GM23338 (cell line): ENCODE measurements at regions not wholly inside any gene's neighbourhood (a gene's known extent, or its start where the extent isn't known, plus 50 kb on each side); places are given as distances from the start of the nearest gene placed in this dataset.

Experiments
- ATAC-seq: fragments of 200-7000 bp; cut with Tn5 transposase; 3 replicates; pipeline ENCODE4 v1.9.1; 2020
- DNase-seq: peaks from one replicate; pipeline ENCODE4 v3.0.0-alpha.2; 2015; ENCODE audit warnings: low spot score
- H2AFZ ChIP-seq: fragments of 200-600 bp; sonication (generic); 2 replicates; pipeline ENCODE4 v1.8.0; 2016; ENCODE audit warnings: antibody characterized with exemption, mild to moderate bottlenecking, moderate library complexity
- H3F3A ChIP-seq: fragments of 200-600 bp; sonication (generic); replicated peaks from 2 replicates; pipeline ENCODE4 v1.8.0; 2017; ENCODE audit warnings: antibody characterized with exemption, mixed run types, low read depth
- H3K27ac ChIP-seq: fragments of 200-600 bp; sonication (generic); 2 replicates; pipeline ENCODE4 v1.6.1; 2016; ENCODE audit warnings: low read depth
- H3K27me3 ChIP-seq: fragments of 200-600 bp; sonication (generic); 2 replicates; pipeline ENCODE4 v1.8.0; 2016; ENCODE audit warnings: mild to moderate bottlenecking, mixed run types, moderate library complexity; ENCODE audit not compliant: insufficient read depth
- H3K36me3 ChIP-seq: fragments of 200-600 bp; sonication (generic); 2 replicates; pipeline ENCODE4 v1.8.0; 2016; ENCODE audit warnings: mild to moderate bottlenecking; ENCODE audit not compliant: insufficient read depth
- H3K4me1 ChIP-seq: fragments of 200-600 bp; sonication (generic); 2 replicates; pipeline ENCODE4 v1.8.0; 2016; ENCODE audit warnings: mild to moderate bottlenecking, moderate library complexity; ENCODE audit not compliant: insufficient read depth
- H3K4me2 ChIP-seq: fragments of 200-600 bp; sonication (generic); 2 replicates; pipeline ENCODE4 v1.7.1; 2017; ENCODE audit warnings: mixed run types
- H3K4me3 ChIP-seq: fragments of 200-600 bp; sonication (generic); 2 replicates; pipeline ENCODE4 v1.6.1; 2016; ENCODE audit warnings: mixed run types
- H3K79me2 ChIP-seq: fragments of 200-600 bp; sonication (generic); replicated peaks from 2 replicates; pipeline ENCODE4 v1.8.0; 2017; ENCODE audit warnings: mild to moderate bottlenecking; ENCODE audit not compliant: insufficient read depth
- H3K9me2 ChIP-seq: fragments of 200-600 bp; sonication (generic); 2 replicates; pipeline ENCODE4 v1.8.0; 2017; ENCODE audit not compliant: insufficient read depth
- H4K20me1 ChIP-seq: fragments of 200-600 bp; sonication (generic); replicated peaks from 2 replicates; pipeline ENCODE4 v1.8.0; 2017; ENCODE audit warnings: mild to moderate bottlenecking; ENCODE audit not compliant: insufficient read depth
- H3K27ac Mint-ChIP-seq: 2 replicates; pipeline ENCODE4 v1.8.0; 2020; ENCODE audit warnings: inconsistent platforms, mild to moderate bottlenecking, moderate library complexity, mixed read lengths
- H3K27me3 Mint-ChIP-seq: 3 replicates; pipeline ENCODE4 v1.8.0; 2022; ENCODE audit warnings: low read depth, mild to moderate bottlenecking, moderate library complexity, mixed read lengths, inconsistent platforms; ENCODE audit not compliant: insufficient read depth, poor library complexity
- H3K36me3 Mint-ChIP-seq: 3 replicates; pipeline ENCODE4 v1.8.0; 2021; ENCODE audit warnings: low read depth, mild to moderate bottlenecking, inconsistent platforms, moderate library complexity, mixed read lengths
- H3K4me1 Mint-ChIP-seq: 3 replicates; pipeline ENCODE4 v1.8.0; 2020; ENCODE audit warnings: mild to moderate bottlenecking, inconsistent platforms, mixed read lengths
- H3K4me3 Mint-ChIP-seq: 3 replicates; pipeline ENCODE4 v1.8.0; 2021; ENCODE audit warnings: moderate library complexity, mild to moderate bottlenecking, inconsistent platforms, mixed read lengths
- H3K9me3 Mint-ChIP-seq: 3 replicates; pipeline ENCODE4 v1.8.0; 2020; ENCODE audit warnings: moderate library complexity, mild to moderate bottlenecking, inconsistent platforms, mixed read lengths
- CREB1 ChIP-seq: fragments of 250-450 bp; sonication (Bioruptor Pico); IDR thresholded peaks from 2 replicates; pipeline ENCODE4 v1.5.0; 2020; ENCODE audit warnings: low read depth, mild to moderate bottlenecking, moderate library complexity
- EZH2 ChIP-seq: fragments of 200-600 bp; sonication (generic); IDR thresholded peaks from one replicate; pipeline ENCODE4 v1.8.0; 2017; ENCODE audit warnings: antibody characterized with exemption, mild to moderate bottlenecking, low read depth; ENCODE audit not compliant: unreplicated experiment
- EZH2phosphoT487 ChIP-seq: fragments of 200-600 bp; sonication (generic); IDR thresholded peaks from one replicate; pipeline ENCODE4 v1.8.1; 2018; ENCODE audit warnings: antibody characterized with exemption; ENCODE audit not compliant: unreplicated experiment
- JUNB ChIP-seq: IDR thresholded peaks from one replicate; pipeline ENCODE4 v1.6.1; 2016; ENCODE audit warnings: antibody characterized with exemption; ENCODE audit not compliant: unreplicated experiment
- NANOG ChIP-seq: IDR thresholded peaks from 2 replicates; pipeline ENCODE4 v1.6.1; 2016; ENCODE audit warnings: antibody characterized with exemption, borderline replicate concordance
- POLR2AphosphoS5 ChIP-seq: IDR thresholded peaks from 2 replicates; pipeline ENCODE4 v1.6.1; 2016; ENCODE audit warnings: antibody characterized with exemption, low read depth
- STAT1 ChIP-seq: IDR thresholded peaks from one replicate; pipeline ENCODE4 v1.6.1; 2016; ENCODE audit warnings: antibody characterized with exemption; ENCODE audit not compliant: unreplicated experiment
- ZNF114 ChIP-seq: fragments of 250-450 bp; sonication (Bioruptor Pico); IDR thresholded peaks from 2 replicates; pipeline ENCODE4 v1.5.0; 2020; ENCODE audit warnings: mild to moderate bottlenecking, moderate library complexity
- ZNF331 ChIP-seq: fragments of 250-450 bp; sonication (Bioruptor Pico); IDR thresholded peaks from 2 replicates; pipeline ENCODE4 v1.5.0; 2020; ENCODE audit warnings: low read depth, mild to moderate bottlenecking, moderate library complexity
- TF ChIP-seq, protein P1 (sequence below): fragments of 250-450 bp; sonication (Bioruptor Pico); IDR thresholded peaks from 2 replicates; pipeline ENCODE4 v1.5.0; 2020; ENCODE audit warnings: mild to moderate bottlenecking, moderate library complexity
- TF ChIP-seq, protein P2 (sequence below): IDR thresholded peaks from 2 replicates; pipeline ENCODE4 v1.6.1; 2016; ENCODE audit warnings: antibody characterized with exemption
- TF ChIP-seq, protein P3 (sequence below), 2 experiments: fragments of 200-600 bp in 1 of 2; sonication (generic) in 1 of 2; conservative IDR thresholded peaks; 2 replicates each; pipeline versions ENCODE4 v1.5.1 to v1.6.1; 2016 to 2017; ENCODE audit warnings: antibody characterized with exemption in 2 of 2, low read depth in 2 of 2, mild to moderate bottlenecking in 2 of 2, moderate library complexity in 1 of 2
- TF ChIP-seq, protein P4 (sequence below): IDR thresholded peaks from one replicate; pipeline ENCODE4 v1.6.1; 2018; ENCODE audit warnings: antibody characterized with exemption; ENCODE audit not compliant: unreplicated experiment

DNA sequence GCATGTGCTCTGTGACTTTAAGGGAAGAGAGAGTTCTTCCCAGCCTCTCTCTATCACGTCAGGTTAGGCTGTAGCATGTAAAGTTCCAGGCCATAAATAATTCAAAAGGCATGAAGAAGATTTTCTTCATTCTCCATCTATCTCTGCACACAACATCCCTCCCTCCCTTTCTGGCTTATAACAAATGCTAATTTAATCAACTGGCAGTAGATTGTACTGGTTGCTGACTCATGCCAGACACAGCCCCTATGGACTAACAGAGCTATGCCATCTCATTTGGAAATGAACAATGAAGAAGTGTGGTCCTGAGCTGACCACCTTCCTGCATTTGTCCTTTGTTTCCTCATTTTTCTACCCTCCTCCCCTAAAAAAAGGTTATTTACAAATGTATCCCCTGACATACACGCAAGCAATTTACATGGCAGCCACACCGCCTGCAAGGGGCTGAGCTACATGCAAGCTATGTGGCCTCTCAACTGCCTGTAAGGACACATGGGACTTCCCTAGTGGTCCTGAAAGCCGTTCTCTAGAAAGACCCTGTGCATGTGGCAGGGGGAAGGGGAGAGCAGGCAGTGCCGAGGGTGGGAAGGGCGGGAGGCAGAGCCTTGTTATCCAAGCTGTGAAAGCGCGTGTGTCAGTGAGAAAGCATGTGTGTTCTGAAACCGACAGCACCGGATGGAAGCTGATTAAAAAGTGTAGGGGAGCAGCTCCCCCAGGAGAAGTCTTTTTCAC, 90.9 kb upstream of the KLF7 start:
- ATAC-seq (no peak), DNase-seq (no peak)
- Mint-ChIP-seq H3K36me3 (no peaks in the 10 kb centered on the region), H3K27ac (no peak overlapping the region; the same call in 1 of the 2 replicates), H3K9me3 (no peaks in the 10 kb centered on the region), H3K4me3 (no peak overlapping the region), H3K27me3 (peaks cover 4% of the 10 kb centered on the region), H3K4me1 (peaks cover 32% of the 10 kb centered on the region)
- Histone ChIP-seq H4K20me1 (no peaks in the 10 kb centered on the region), H3K4me3 (no peak overlapping the region), H3K36me3 (no peaks in the 10 kb centered on the region), H3K4me1 (peaks cover 17% of the 10 kb centered on the region), H3K27me3 (no peaks in the 10 kb centered on the region), H3K9me2 (peaks cover 3% of the 10 kb centered on the region; the same call in 1 of the 2 replicates), H3K79me2 (no peaks in the 10 kb centered on the region), H3F3A (no peaks in the 10 kb centered on the region), H2AFZ (peak overlapping the region; percentile 85), H3K27ac (no peak overlapping the region), H3K4me2 (no peak overlapping the region)
- TF ChIP-seq, protein P1, sequence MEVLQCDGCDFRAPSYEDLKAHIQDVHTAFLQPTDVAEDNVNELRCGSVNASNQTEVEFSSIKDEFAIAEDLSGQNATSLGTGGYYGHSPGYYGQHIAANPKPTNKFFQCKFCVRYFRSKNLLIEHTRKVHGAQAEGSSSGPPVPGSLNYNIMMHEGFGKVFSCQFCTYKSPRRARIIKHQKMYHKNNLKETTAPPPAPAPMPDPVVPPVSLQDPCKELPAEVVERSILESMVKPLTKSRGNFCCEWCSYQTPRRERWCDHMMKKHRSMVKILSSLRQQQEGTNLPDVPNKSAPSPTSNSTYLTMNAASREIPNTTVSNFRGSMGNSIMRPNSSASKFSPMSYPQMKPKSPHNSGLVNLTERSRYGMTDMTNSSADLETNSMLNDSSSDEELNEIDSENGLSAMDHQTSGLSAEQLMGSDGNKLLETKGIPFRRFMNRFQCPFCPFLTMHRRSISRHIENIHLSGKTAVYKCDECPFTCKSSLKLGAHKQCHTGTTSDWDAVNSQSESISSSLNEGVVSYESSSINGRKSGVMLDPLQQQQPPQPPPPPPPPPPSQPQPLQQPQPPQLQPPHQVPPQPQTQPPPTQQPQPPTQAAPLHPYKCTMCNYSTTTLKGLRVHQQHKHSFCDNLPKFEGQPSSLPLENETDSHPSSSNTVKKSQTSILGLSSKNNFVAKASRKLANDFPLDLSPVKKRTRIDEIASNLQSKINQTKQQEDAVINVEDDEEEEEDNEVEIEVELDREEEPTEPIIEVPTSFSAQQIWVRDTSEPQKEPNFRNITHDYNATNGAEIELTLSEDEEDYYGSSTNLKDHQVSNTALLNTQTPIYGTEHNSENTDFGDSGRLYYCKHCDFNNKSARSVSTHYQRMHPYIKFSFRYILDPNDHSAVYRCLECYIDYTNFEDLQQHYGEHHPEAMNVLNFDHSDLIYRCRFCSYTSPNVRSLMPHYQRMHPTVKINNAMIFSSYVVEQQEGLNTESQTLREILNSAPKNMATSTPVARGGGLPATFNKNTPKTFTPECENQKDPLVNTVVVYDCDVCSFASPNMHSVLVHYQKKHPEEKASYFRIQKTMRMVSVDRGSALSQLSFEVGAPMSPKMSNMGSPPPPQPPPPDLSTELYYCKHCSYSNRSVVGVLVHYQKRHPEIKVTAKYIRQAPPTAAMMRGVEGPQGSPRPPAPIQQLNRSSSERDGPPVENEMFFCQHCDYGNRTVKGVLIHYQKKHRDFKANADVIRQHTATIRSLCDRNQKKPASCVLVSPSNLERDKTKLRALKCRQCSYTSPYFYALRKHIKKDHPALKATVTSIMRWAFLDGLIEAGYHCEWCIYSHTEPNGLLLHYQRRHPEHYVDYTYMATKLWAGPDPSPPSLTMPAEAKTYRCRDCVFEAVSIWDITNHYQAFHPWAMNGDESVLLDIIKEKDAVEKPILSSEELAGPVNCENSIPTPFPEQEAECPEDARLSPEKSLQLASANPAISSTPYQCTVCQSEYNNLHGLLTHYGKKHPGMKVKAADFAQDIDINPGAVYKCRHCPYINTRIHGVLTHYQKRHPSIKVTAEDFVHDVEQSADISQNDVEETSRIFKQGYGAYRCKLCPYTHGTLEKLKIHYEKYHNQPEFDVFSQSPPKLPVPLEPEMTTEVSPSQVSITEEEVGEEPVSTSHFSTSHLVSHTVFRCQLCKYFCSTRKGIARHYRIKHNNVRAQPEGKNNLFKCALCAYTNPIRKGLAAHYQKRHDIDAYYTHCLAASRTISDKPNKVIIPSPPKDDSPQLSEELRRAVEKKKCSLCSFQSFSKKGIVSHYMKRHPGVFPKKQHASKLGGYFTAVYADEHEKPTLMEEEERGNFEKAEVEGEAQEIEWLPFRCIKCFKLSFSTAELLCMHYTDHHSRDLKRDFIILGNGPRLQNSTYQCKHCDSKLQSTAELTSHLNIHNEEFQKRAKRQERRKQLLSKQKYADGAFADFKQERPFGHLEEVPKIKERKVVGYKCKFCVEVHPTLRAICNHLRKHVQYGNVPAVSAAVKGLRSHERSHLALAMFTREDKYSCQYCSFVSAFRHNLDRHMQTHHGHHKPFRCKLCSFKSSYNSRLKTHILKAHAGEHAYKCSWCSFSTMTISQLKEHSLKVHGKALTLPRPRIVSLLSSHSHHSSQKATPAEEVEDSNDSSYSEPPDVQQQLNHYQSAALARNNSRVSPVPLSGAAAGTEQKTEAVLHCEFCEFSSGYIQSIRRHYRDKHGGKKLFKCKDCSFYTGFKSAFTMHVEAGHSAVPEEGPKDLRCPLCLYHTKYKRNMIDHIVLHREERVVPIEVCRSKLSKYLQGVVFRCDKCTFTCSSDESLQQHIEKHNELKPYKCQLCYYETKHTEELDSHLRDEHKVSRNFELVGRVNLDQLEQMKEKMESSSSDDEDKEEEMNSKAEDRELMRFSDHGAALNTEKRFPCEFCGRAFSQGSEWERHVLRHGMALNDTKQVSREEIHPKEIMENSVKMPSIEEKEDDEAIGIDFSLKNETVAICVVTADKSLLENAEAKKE (CRISPR knock-in tag) = no peak
- no peak for TF ChIP-seq ZNF114 (CRISPR knock-in tag)
- TF ChIP-seq CREB1 (CRISPR knock-in tag) = no peak
- no peak for TF ChIP-seq ZNF331 (CRISPR knock-in tag)
- no peak for TF ChIP-seq EZH2
- TF ChIP-seq EZH2phosphoT487 = no peak
- no peak for TF ChIP-seq JUNB
- TF ChIP-seq, protein P2, sequence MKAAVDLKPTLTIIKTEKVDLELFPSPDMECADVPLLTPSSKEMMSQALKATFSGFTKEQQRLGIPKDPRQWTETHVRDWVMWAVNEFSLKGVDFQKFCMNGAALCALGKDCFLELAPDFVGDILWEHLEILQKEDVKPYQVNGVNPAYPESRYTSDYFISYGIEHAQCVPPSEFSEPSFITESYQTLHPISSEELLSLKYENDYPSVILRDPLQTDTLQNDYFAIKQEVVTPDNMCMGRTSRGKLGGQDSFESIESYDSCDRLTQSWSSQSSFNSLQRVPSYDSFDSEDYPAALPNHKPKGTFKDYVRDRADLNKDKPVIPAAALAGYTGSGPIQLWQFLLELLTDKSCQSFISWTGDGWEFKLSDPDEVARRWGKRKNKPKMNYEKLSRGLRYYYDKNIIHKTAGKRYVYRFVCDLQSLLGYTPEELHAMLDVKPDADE = no peak
- TF ChIP-seq STAT1 = no peak
- no peak for TF ChIP-seq POLR2AphosphoS5
- TF ChIP-seq NANOG = no peak
- TF ChIP-seq, protein P3, sequence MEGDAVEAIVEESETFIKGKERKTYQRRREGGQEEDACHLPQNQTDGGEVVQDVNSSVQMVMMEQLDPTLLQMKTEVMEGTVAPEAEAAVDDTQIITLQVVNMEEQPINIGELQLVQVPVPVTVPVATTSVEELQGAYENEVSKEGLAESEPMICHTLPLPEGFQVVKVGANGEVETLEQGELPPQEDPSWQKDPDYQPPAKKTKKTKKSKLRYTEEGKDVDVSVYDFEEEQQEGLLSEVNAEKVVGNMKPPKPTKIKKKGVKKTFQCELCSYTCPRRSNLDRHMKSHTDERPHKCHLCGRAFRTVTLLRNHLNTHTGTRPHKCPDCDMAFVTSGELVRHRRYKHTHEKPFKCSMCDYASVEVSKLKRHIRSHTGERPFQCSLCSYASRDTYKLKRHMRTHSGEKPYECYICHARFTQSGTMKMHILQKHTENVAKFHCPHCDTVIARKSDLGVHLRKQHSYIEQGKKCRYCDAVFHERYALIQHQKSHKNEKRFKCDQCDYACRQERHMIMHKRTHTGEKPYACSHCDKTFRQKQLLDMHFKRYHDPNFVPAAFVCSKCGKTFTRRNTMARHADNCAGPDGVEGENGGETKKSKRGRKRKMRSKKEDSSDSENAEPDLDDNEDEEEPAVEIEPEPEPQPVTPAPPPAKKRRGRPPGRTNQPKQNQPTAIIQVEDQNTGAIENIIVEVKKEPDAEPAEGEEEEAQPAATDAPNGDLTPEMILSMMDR (conservative IDR thresholded peaks at IDR 0.05; ENCODE audit: low read depth in 2 of 2) = no peak
- TF ChIP-seq, protein P4, sequence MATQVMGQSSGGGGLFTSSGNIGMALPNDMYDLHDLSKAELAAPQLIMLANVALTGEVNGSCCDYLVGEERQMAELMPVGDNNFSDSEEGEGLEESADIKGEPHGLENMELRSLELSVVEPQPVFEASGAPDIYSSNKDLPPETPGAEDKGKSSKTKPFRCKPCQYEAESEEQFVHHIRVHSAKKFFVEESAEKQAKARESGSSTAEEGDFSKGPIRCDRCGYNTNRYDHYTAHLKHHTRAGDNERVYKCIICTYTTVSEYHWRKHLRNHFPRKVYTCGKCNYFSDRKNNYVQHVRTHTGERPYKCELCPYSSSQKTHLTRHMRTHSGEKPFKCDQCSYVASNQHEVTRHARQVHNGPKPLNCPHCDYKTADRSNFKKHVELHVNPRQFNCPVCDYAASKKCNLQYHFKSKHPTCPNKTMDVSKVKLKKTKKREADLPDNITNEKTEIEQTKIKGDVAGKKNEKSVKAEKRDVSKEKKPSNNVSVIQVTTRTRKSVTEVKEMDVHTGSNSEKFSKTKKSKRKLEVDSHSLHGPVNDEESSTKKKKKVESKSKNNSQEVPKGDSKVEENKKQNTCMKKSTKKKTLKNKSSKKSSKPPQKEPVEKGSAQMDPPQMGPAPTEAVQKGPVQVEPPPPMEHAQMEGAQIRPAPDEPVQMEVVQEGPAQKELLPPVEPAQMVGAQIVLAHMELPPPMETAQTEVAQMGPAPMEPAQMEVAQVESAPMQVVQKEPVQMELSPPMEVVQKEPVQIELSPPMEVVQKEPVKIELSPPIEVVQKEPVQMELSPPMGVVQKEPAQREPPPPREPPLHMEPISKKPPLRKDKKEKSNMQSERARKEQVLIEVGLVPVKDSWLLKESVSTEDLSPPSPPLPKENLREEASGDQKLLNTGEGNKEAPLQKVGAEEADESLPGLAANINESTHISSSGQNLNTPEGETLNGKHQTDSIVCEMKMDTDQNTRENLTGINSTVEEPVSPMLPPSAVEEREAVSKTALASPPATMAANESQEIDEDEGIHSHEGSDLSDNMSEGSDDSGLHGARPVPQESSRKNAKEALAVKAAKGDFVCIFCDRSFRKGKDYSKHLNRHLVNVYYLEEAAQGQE = no peak
